HL-60 (cell line): ENCODE measurements at regions not wholly inside any gene's neighbourhood (a gene's known extent, or its start where the extent isn't known, plus 50 kb on each side); places are given as distances from the start of the nearest gene placed in this dataset.

Experiments
- DNase-seq, 2 experiments: peaks; one replicate each; pipeline ENCODE4 v3.0.0-alpha.2; 2010 to 2020; ENCODE audit warnings: low read depth in 1 of 2, low spot score in 1 of 2
- H3K27ac ChIP-seq: fragments of 250-450 bp; sonication (Bioruptor Pico); replicated peaks from 2 replicates; pipeline ENCODE4 v1.5.1; 2020; ENCODE audit warnings: mild to moderate bottlenecking, moderate library complexity
- H3K27me3 ChIP-seq: fragments of 250-450 bp; sonication (Bioruptor Pico); 2 replicates; pipeline ENCODE4 v1.5.1; 2021; ENCODE audit warnings: mild to moderate bottlenecking, moderate library complexity; ENCODE audit not compliant: insufficient read depth, poor library complexity, severe bottlenecking
- H3K4me3 ChIP-seq: replicated peaks from 2 replicates; pipeline ENCODE4 v1.5.1; 2011; ENCODE audit warnings: mild to moderate bottlenecking, control low read depth, low read length; ENCODE audit not compliant: insufficient read depth
- GABPA ChIP-seq: IDR thresholded peaks from 2 replicates; pipeline ENCODE4 v1.6.1; 2012; ENCODE audit warnings: low read depth
- POLR2AphosphoS5 ChIP-seq: IDR thresholded peaks from 2 replicates; pipeline ENCODE4 v1.6.1; 2012; ENCODE audit warnings: low read depth
- SPI1 ChIP-seq: IDR thresholded peaks from 2 replicates; pipeline ENCODE4 v1.6.1; 2012; ENCODE audit warnings: low read depth, mild to moderate bottlenecking, borderline replicate concordance
- TF ChIP-seq, protein P1 (sequence below): IDR thresholded peaks from one replicate; pipeline ENCODE4 v1.5.1; 2011; ENCODE audit warnings: low read length, control low read depth, inconsistent platforms; ENCODE audit not compliant: insufficient read depth
- TF ChIP-seq, protein P2 (sequence below): IDR thresholded peaks from 2 replicates; pipeline ENCODE4 v1.6.1; 2012; ENCODE audit warnings: low read depth; ENCODE audit not compliant: insufficient replicate concordance

DNA sequence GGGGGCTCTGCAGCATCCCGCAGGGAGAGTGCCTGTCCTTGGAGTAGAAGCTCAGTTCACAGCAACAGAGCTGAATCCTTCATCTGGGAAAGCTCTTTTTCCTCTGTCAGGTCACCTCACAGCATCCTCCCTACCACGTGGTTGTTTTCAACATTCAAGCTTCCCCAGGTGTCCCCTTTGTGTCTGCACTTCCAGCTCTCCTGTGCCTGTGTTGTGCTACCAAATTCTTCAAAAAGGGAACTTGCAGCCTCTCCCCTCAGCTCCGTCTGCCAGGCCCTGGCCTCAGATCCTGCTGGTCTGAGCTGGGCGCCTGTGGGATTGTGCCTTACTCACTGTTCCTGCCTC is 108.4 kb downstream of the FOXF2 start:
- no peak overlapping the region for H3K4me3 ChIP-seq
- no peaks in the 10 kb centered on the region for H3K27me3 ChIP-seq
- H3K27ac ChIP-seq, result no peak overlapping the region
- TF ChIP-seq SPI1 (no peak), GABPA (no peak), POLR2AphosphoS5 (no peak)
- TF ChIP-seq, protein P1, sequence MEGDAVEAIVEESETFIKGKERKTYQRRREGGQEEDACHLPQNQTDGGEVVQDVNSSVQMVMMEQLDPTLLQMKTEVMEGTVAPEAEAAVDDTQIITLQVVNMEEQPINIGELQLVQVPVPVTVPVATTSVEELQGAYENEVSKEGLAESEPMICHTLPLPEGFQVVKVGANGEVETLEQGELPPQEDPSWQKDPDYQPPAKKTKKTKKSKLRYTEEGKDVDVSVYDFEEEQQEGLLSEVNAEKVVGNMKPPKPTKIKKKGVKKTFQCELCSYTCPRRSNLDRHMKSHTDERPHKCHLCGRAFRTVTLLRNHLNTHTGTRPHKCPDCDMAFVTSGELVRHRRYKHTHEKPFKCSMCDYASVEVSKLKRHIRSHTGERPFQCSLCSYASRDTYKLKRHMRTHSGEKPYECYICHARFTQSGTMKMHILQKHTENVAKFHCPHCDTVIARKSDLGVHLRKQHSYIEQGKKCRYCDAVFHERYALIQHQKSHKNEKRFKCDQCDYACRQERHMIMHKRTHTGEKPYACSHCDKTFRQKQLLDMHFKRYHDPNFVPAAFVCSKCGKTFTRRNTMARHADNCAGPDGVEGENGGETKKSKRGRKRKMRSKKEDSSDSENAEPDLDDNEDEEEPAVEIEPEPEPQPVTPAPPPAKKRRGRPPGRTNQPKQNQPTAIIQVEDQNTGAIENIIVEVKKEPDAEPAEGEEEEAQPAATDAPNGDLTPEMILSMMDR, result no peak
- TF ChIP-seq, protein P2, sequence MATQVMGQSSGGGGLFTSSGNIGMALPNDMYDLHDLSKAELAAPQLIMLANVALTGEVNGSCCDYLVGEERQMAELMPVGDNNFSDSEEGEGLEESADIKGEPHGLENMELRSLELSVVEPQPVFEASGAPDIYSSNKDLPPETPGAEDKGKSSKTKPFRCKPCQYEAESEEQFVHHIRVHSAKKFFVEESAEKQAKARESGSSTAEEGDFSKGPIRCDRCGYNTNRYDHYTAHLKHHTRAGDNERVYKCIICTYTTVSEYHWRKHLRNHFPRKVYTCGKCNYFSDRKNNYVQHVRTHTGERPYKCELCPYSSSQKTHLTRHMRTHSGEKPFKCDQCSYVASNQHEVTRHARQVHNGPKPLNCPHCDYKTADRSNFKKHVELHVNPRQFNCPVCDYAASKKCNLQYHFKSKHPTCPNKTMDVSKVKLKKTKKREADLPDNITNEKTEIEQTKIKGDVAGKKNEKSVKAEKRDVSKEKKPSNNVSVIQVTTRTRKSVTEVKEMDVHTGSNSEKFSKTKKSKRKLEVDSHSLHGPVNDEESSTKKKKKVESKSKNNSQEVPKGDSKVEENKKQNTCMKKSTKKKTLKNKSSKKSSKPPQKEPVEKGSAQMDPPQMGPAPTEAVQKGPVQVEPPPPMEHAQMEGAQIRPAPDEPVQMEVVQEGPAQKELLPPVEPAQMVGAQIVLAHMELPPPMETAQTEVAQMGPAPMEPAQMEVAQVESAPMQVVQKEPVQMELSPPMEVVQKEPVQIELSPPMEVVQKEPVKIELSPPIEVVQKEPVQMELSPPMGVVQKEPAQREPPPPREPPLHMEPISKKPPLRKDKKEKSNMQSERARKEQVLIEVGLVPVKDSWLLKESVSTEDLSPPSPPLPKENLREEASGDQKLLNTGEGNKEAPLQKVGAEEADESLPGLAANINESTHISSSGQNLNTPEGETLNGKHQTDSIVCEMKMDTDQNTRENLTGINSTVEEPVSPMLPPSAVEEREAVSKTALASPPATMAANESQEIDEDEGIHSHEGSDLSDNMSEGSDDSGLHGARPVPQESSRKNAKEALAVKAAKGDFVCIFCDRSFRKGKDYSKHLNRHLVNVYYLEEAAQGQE, result no peak
- DNase-seq, result no peak

DNA sequence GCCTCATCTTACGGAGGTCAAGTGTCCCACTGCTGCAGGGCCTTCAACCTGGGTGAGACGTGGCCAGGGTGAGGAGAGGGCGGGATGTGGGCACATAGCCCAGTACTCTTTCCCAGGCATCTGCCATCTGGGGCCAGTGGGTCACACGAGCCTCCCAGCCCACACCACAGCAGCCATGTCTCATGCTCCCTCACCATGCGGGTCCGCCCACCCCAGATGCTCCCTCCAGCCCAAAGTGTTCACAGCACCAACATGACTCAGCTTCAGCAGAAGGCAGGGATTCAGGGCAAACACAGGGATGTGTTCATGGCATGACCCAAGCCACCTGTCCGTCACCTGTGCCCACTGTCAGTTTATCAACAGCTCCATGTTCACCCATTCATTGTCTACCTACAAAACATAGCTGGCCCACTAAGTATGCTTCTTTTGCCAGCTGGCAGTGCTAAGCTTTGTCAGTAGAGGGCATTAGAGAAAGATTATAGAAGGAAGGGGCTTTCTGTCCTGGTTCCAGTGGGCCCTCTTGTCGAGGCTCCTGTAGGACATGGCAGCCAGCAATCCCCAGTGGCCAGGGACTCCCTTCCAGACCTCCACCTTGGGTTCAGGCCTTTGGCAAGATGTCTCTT is 109.2 kb downstream of the FOXF2 start:
- DNase-seq, result no peak
- Histone ChIP-seq H3K4me3 (no peak overlapping the region), H3K27ac (no peak overlapping the region), H3K27me3 (no peaks in the 10 kb centered on the region)
- TF ChIP-seq SPI1 (no peak), POLR2AphosphoS5 (no peak), GABPA (no peak)
- TF ChIP-seq, protein P2, result no peak
- TF ChIP-seq, protein P1, result no peak

DNA sequence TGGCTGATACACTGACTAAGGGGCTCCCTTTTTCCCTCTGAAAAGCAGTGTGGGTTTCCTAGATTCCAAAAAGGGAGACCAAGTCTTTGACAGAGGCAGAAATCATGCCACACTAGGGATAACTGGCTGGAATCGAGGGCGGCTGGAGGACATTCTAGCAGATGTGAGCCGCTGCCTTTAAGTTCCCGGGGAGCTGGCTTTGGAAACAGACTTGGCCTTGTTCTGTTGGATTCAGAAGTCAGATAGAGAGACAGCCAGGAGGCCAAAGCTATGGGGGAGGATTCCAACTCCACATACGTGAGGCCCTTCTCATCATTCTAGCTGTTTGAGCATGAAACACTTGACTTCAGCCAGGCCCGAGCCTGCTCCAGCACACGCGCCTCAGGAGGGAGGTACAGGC is 109.9 kb upstream of the FOXC1 start:
- no peaks in the 10 kb centered on the region for H3K27me3 ChIP-seq
- H3K27ac ChIP-seq, result no peak overlapping the region
- H3K4me3 ChIP-seq, result no peak overlapping the region
- no peak for TF ChIP-seq POLR2AphosphoS5
- TF ChIP-seq SPI1, result no peak
- TF ChIP-seq, protein P1, result no peak
- TF ChIP-seq, protein P2, result no peak
- TF ChIP-seq GABPA, result no peak
- DNase-seq, result no peak
